ENCODE measurements at regions not wholly inside any gene's neighbourhood (a gene's known extent, or its start where the extent isn't known, plus 50 kb on each side); places are given as distances from the start of the nearest gene placed in this dataset.

DNA sequence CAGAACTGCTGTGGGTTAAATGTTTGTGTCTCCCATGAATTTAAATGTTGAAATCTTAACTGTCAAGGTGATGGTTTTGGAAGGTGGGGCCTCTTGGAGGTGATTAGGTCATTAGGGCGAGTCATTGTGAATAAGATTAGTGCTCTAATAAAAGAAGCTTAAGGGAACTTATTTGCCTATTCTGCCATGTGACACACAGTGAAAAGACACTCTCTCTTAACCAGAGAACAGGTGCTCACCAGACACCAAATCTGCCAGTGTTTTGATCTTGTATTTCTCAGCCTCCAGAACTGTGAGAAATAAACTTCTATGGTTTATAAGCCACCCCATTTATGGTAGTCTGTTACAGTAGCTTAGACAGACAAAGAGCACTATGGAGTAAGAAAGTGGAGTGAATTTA is 117.9 kb upstream of the SV2C start:
- Mint-ChIP-seq H3K27me3 (peaks cover 16% of the 10 kb centered on the region), H3K4me3 (no peak overlapping the region), H3K9me3 (peaks cover 6% of the 10 kb centered on the region), H3K27ac (no peak overlapping the region), H3K36me3 (ENCODE audit: low read depth) (no peaks in the 10 kb centered on the region), H3K4me1 (no peaks in the 10 kb centered on the region)
- no peak for ATAC-seq (replicated peaks)

DNA sequence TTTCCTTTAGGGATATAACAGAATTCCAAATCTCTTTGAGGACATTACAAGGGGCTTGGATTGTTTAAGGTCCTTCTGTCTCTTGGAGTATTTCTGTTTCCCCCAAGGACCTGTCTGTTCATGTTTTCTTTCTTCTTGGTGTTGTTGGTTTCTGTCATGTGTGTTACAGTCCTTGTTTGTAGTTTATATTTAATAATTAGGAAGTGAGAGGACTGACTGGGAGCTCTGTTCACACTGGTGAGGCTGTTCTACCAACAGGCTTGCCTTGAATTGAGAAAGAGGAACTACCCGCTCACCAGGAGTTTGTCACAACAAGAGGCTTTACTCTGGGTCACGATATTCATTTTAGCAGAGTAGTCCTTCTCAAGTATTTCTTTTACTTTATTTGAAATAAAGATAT is 119.2 kb upstream of the SV2C start:
- H3K27me3 Mint-ChIP-seq, result peaks cover 16% of the 10 kb centered on the region
- H3K36me3 Mint-ChIP-seq (ENCODE audit: low read depth), result no peaks in the 10 kb centered on the region
- peaks cover 6% of the 10 kb centered on the region for H3K9me3 Mint-ChIP-seq
- H3K27ac Mint-ChIP-seq, result no peak overlapping the region
- H3K4me3 Mint-ChIP-seq, result no peak overlapping the region
- no peaks in the 10 kb centered on the region for H3K4me1 Mint-ChIP-seq
- ATAC-seq (replicated peaks), result no peak

DNA sequence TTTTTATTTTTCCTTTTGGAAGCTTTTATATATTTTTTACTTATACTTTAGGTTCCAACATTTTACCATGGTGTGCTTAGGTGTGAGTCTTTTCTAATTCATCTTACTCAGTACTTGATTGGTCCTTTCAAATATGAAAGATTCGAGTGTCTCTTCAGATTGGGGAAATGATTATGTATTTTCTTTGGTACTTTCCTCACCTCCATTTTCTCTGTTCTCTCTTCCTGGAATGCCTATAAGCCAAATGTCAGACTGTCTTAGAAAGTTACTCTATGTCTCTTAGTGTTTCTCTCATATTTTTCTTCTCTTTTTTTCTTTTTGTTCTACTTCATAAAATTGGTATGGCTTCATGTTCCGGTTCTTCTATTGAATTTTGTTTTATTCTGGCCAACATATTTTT is 119.6 kb upstream of the SV2C start:
- Mint-ChIP-seq H3K36me3 (ENCODE audit: low read depth) (no peaks in the 10 kb centered on the region), H3K9me3 (peaks cover 4% of the 10 kb centered on the region), H3K27ac (no peak overlapping the region), H3K4me1 (no peaks in the 10 kb centered on the region), H3K4me3 (no peak overlapping the region), H3K27me3 (peaks cover 16% of the 10 kb centered on the region)
- no peak for ATAC-seq (replicated peaks)

DNA sequence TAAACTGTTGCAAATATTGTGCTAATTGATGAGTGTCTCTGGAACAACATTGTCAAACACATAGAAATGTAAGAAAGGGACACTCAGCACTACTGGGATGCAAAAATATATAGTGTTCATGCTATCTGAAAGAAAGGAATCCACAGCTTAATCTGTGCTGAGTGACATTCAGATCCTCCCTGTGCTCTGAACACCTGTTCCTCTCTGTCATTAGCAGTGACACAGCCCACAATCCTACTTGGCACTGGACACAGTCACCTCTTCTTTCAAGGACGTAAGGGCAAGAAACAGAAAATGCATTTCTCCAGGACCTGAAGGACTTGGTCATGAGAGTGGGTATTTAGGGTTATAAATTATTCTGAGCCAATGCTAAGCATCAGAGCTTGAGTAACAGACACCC is 121.4 kb upstream of the SV2C start:
- ATAC-seq (replicated peaks), result no peak
- Mint-ChIP-seq H3K4me3 (no peak overlapping the region), H3K27ac (no peak overlapping the region)

DNA sequence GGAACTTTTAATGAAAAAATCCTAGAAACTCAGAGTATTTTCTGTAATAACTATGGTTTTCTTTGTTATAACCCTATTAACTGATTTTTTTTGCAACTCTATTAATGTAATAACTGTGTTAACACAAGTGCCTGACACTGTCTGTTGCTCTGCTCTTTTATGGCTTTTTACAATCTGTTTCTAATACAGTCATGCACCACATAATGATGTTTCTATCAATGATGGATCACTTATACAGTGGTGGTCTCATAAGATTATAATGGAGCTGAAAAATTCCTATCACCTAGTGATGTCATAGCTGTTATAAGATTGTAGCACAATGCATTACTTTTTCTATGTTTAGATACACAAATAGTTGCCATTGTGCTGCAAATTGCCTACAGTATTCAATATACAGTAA is 123.1 kb upstream of the SV2C start:
- H3K36me3 Mint-ChIP-seq (ENCODE audit: low read depth), result no peaks in the 10 kb centered on the region
- no peak overlapping the region for H3K4me3 Mint-ChIP-seq
- no peaks in the 10 kb centered on the region for H3K4me1 Mint-ChIP-seq
- ATAC-seq (replicated peaks), result no peak
- peaks cover 4% of the 10 kb centered on the region for H3K9me3 Mint-ChIP-seq
- H3K27me3 Mint-ChIP-seq, result peaks cover 12% of the 10 kb centered on the region
- H3K27ac Mint-ChIP-seq, result no peak overlapping the region

More for the DNA sequence above, 121.4 kb upstream of the SV2C start:
- H3K9me3 Mint-ChIP-seq, result peaks cover 2% of the 10 kb centered on the region
- H3K4me1 Mint-ChIP-seq, result no peaks in the 10 kb centered on the region
- peaks cover 14% of the 10 kb centered on the region for H3K27me3 Mint-ChIP-seq
- H3K36me3 Mint-ChIP-seq (ENCODE audit: low read depth), result no peaks in the 10 kb centered on the region

DNA sequence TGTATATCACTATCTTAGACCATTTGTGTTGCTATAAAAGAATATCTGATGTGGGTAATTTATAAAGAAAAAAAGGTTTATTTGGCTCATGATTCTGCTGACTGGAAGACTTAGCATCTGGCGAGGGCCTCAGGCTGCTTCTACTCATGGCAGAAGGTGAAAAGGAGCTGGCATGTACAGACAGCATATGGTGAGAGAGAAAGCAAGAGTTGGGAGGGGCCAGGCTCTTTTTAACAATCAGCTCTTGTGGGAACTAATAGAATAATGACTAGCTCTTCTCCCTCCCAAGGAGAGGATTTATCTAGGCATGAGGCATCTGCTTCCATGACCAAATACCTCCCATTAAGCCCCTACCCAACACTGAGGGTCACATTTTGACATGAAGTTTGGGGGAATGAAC is 130.2 kb upstream of the SV2C start:
- H3K9me3 Mint-ChIP-seq, result peaks cover 10% of the 10 kb centered on the region
- no peak overlapping the region for H3K4me3 Mint-ChIP-seq
- no peak for ATAC-seq (replicated peaks)
- no peaks in the 10 kb centered on the region for H3K4me1 Mint-ChIP-seq
- no peaks in the 10 kb centered on the region for H3K36me3 Mint-ChIP-seq (ENCODE audit: low read depth)
- H3K27me3 Mint-ChIP-seq, result peaks cover 10% of the 10 kb centered on the region
- H3K27ac Mint-ChIP-seq, result no peak overlapping the region

DNA sequence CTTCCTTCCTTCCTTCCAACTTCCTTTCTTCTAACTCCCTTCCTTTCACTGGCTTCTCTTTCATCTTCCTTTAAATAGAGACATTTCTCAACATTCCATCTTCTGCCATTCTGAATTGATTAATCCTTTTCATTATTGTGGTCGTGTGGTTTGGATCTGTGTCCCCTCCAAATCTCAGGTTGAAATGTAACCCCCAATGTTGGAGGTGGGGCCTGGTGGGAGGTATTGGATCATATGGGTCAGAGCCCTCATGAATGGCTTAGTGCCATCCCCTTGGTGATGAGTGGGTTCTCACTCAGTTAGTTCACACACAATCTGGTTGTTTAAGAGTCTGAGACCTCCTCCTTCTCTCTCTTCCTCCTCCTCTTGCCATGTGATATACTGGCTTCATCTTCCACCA is 130.9 kb upstream of the SV2C start:
- Mint-ChIP-seq H3K9me3 (peaks cover 10% of the 10 kb centered on the region), H3K4me1 (no peaks in the 10 kb centered on the region), H3K36me3 (ENCODE audit: low read depth) (no peaks in the 10 kb centered on the region), H3K4me3 (no peak overlapping the region), H3K27me3 (peaks cover 10% of the 10 kb centered on the region), H3K27ac (no peak overlapping the region)
- ATAC-seq (replicated peaks), result no peak

DNA sequence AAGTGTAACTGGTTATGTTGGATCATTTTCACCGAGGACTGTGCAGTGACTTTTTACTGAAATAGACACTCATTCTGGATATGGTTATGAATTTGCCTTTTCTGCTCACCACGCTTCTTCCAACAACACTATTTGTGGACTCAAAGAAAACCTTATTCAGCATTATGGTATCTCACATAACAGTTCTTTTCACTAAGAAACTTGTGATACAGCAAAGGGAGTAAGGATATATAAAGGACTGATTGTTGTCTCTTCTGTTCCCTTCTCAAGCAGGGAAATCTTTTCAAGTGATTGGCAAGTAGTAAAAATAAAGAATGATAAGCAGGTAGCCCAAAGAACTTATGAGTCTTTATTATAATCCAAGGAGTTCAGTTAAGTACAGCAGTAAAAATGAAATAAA is 131.5 kb upstream of the SV2C start:
- H3K36me3 Mint-ChIP-seq (ENCODE audit: low read depth), result no peaks in the 10 kb centered on the region
- H3K27ac Mint-ChIP-seq, result no peak overlapping the region
- ATAC-seq (replicated peaks), result no peak
- H3K27me3 Mint-ChIP-seq, result peaks cover 7% of the 10 kb centered on the region
- no peak overlapping the region for H3K4me3 Mint-ChIP-seq
- H3K4me1 Mint-ChIP-seq, result no peaks in the 10 kb centered on the region
- H3K9me3 Mint-ChIP-seq, result peaks cover 7% of the 10 kb centered on the region

DNA sequence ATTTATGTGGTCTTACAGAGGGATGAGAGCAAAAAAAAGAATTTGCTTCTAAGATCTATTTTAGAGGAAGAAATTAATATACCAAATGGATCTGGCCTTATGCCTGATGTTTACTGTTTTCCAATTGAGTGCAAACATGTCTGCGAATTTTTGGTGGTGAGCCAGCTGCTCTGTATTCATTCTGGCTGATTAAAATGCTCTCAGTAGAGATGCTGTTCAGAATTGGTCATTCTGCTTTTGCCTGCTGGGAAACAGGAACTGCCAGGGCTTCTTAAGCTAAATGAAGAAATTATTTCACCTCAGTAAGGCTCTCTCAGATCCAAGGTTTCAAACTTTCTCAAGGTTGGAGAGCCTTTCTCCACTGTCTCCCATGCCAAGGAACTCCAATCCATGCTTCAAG is 132.0 kb upstream of the SV2C start:
- no peak for ATAC-seq (replicated peaks)
- no peaks in the 10 kb centered on the region for H3K36me3 Mint-ChIP-seq (ENCODE audit: low read depth)
- H3K4me3 Mint-ChIP-seq, result no peak overlapping the region
- no peaks in the 10 kb centered on the region for H3K4me1 Mint-ChIP-seq
- H3K27me3 Mint-ChIP-seq, result peaks cover 9% of the 10 kb centered on the region
- peaks cover 6% of the 10 kb centered on the region for H3K9me3 Mint-ChIP-seq
- H3K27ac Mint-ChIP-seq, result no peak overlapping the region

DNA sequence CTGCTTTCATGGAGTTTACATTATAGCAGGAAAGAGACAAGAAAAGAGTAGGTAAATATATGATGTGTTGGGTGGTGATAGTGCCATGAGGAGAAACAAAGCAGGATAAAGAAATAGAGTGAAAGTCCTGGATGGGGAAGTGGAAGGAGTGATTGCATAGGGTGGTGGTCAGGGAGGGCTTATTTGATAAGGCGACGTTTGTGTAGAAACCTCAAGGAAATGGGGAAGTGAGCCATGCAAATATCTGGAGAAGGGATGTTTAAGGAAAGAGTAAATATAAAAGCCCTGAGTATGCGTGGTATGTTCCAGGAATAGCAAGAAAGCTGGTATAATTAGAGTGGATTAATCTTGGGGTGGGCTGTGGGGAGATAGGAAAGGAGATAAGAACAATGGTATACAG is 134.7 kb upstream of the SV2C start:
- Mint-ChIP-seq H3K36me3 (ENCODE audit: low read depth) (no peaks in the 10 kb centered on the region), H3K9me3 (peaks cover 10% of the 10 kb centered on the region), H3K27me3 (peaks cover 13% of the 10 kb centered on the region), H3K4me3 (no peak overlapping the region), H3K27ac (no peak overlapping the region), H3K4me1 (no peaks in the 10 kb centered on the region)
- no peak for ATAC-seq (replicated peaks)

DNA sequence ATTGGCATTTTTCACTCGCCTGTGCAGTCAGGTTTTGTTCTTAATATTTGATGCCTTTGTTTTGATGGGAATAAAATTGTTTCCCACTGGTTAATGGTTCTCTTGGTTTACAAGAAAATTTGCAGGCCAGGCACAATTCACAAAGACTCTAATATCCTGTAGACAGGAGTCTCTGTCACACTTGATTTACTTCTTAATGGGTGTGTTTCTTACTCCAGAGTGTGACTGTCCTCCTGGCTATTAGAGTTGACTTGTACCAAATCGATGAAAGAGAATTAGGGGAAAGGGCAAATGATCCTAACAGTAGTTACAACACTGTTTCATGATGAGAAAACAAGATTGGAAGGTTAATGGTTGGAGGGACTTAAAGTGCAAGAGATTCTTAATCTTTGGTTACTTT is 142.8 kb upstream of the SV2C start:
- H3K4me3 Mint-ChIP-seq, result no peak overlapping the region
- H3K36me3 Mint-ChIP-seq (ENCODE audit: low read depth), result no peaks in the 10 kb centered on the region
- H3K9me3 Mint-ChIP-seq, result peaks cover 5% of the 10 kb centered on the region
- ATAC-seq (replicated peaks), result no peak
- no peak overlapping the region for H3K27ac Mint-ChIP-seq
- peaks cover 6% of the 10 kb centered on the region for H3K27me3 Mint-ChIP-seq
- H3K4me1 Mint-ChIP-seq, result no peaks in the 10 kb centered on the region

DNA sequence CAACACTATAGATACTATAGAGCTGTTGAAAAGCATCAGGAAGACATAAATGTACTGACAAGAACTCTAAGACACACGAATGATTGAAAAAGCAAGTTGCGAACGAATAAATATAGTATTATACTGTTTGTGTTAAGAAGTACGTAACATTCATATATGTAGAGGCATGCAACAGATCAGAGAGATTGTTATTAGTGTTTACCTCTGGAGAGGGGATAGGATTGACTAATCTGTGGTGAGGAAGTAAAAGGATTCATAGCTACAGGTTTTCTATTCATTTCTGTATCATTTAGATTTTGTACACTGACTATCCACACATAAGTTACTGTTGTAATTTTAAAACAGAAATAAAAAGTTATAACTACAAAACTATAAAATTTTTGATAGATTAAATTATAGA is 147.6 kb upstream of the SV2C start:
- Mint-ChIP-seq H3K27ac (no peak overlapping the region), H3K36me3 (ENCODE audit: low read depth) (no peaks in the 10 kb centered on the region), H3K27me3 (peaks cover 10% of the 10 kb centered on the region), H3K4me3 (no peak overlapping the region), H3K4me1 (no peaks in the 10 kb centered on the region), H3K9me3 (no peaks in the 10 kb centered on the region)
- ATAC-seq (replicated peaks), result no peak

DNA sequence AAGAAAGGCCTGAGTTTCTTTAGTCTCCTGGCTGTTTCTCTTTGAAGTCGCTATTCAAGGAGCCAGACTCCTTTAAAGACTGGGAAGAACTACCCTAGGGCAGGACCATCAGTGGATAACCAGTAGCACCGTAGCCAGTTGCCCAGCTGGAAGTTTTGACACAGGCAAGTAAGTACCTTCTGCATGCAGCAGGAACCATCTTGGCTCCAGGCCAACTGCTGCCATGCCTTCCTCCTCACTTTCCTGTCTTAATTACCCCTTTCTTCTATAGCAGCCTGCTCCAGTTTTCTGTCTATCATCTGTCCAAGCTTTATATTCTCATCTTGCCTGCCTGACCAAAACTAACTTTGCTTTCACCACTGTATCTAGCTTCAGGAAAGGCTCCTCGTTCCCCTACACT is 149.7 kb upstream of the SV2C start:
- no peak for ATAC-seq (replicated peaks)
- Mint-ChIP-seq H3K27me3 (peaks cover 10% of the 10 kb centered on the region), H3K36me3 (ENCODE audit: low read depth) (no peaks in the 10 kb centered on the region), H3K27ac (no peak overlapping the region), H3K4me3 (no peak overlapping the region), H3K4me1 (no peaks in the 10 kb centered on the region), H3K9me3 (no peaks in the 10 kb centered on the region)

DNA sequence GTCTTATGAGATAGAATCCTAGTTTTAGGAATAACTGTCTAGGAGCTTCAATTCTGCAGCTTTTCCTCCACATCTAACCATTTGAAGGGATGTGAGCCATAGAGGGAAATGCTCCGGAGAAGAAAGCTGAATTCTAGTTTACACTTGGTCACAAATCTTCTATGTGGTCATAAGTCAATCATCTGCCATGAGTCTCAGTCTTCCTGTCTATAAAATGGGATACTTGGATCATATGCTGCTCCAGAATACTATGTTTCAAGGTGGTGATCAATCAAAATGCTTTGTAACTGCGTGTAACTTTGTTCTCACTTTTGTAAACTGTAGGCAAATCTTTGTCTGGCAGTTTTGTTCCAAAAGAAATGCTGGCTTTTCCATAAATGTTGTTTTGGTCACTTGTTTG is 152.0 kb upstream of the SV2C start:
- Mint-ChIP-seq H3K27me3 (peaks cover 13% of the 10 kb centered on the region), H3K36me3 (ENCODE audit: low read depth) (no peaks in the 10 kb centered on the region), H3K4me3 (no peak overlapping the region), H3K27ac (no peak overlapping the region), H3K9me3 (no peaks in the 10 kb centered on the region), H3K4me1 (no peaks in the 10 kb centered on the region)
- ATAC-seq (replicated peaks), result no peak

DNA sequence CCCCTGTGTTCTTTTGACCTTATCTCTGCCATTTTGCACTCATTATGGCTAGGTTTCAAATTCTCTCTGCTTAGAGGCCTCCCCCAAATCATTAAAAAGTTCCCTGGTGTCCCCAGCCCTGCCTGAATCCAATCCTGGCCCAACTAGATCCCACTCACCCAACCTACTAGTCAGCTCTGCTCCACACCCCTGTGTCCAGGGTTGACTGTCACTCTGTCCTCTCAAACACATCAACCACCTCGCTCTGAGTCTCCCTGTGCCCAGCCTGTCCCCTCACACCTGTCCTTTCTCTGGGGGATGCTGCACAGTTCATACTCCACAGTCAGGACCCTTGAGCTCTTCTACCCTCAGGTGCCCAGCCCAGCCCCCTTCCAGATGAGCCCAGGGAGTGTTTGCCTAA is 154.2 kb upstream of the SV2C start:
- H3K4me1 Mint-ChIP-seq, result no peaks in the 10 kb centered on the region
- no peaks in the 10 kb centered on the region for H3K36me3 Mint-ChIP-seq (ENCODE audit: low read depth)
- peaks cover 13% of the 10 kb centered on the region for H3K27me3 Mint-ChIP-seq
- H3K9me3 Mint-ChIP-seq, result no peaks in the 10 kb centered on the region
- H3K27ac Mint-ChIP-seq, result no peak overlapping the region
- H3K4me3 Mint-ChIP-seq, result no peak overlapping the region
- ATAC-seq (replicated peaks), result no peak

DNA sequence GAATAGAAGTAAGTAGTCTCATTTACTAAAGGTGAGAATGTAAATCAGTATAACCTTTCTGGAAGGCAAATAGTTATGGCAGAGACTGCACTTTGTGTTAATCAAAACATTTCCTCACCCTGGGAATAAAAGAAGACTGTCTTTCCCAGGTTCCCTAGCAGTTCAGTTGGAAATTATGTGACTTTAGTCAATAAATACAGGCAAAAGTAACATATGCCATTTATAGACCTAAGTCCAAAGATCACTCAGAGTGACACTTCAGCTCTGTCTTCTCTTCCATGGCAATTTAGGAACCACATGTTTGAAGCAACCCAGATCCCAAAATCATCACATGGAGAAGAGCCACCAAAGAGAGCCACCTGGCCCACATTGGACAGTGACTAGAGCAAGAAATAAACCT is 160.7 kb upstream of the SV2C start:
- H3K27ac Mint-ChIP-seq, result no peak overlapping the region
- H3K9me3 Mint-ChIP-seq, result no peaks in the 10 kb centered on the region
- peaks cover 12% of the 10 kb centered on the region for H3K27me3 Mint-ChIP-seq
- no peaks in the 10 kb centered on the region for H3K4me1 Mint-ChIP-seq
- ATAC-seq (replicated peaks), result no peak
- H3K4me3 Mint-ChIP-seq, result no peak overlapping the region
- H3K36me3 Mint-ChIP-seq (ENCODE audit: low read depth), result no peaks in the 10 kb centered on the region

Measured in activated T-helper 17 cell treated with anti-CD3 and anti-CD28 coated beads, Interleukin-2, amount 50 U/mL, for 72 hours (primary cell).